ENCODE measurements at regions not wholly inside any gene's neighbourhood (a gene's known extent, or its start where the extent isn't known, plus 50 kb on each side); places are given as distances from the start of the nearest gene placed in this dataset.

- TF ChIP-seq CTCF (IDR thresholded peaks at IDR 0.05) = no peak
- no peak for TF ChIP-seq POLR2A (IDR thresholded peaks at IDR 0.05)
- TF ChIP-seq EP300 (IDR thresholded peaks at IDR 0.05) = no peak
Observed at GRCh38 chr3:23052620-23053019, 150.5 kb upstream of the UBE2E2 start.

Data from stomach (tissue), 4 donors.